GM19438 (cell line): ENCODE measurements at regions not wholly inside any gene's neighbourhood (a gene's known extent, or its start where the extent isn't known, plus 50 kb on each side); places are given as distances from the start of the nearest gene placed in this dataset.

Experiments used
- ATAC-seq: cut with Tn5 transposase; IDR thresholded peaks from one replicate; pipeline ENCODE4 v1.9.1; 2021; ENCODE audit warnings: low read depth; ENCODE audit not compliant: unreplicated experiment

GRCh38 chr18:34159691-34160185, 65.0 kb downstream of the NOL4 start:
- no peak for ATAC-seq

- peak; percentile 52 for ATAC-seq
Measured at GRCh38 chr18:34158881-34159690, 65.6 kb downstream of the NOL4 start.

- ATAC-seq = peak; percentile 69
Measured at GRCh38 chr18:34153711-34154110, 71.0 kb downstream of the NOL4 start.

GRCh38 chr18:34131006-34131405, 93.7 kb downstream of the NOL4 start:
- no peak for ATAC-seq

GRCh38 chr18:34128436-34128835, 96.3 kb downstream of the NOL4 start:
- ATAC-seq = no peak

- no peak for ATAC-seq
Measured at GRCh38 chr18:34126121-34126520, 98.6 kb downstream of the NOL4 start.

- ATAC-seq = peak; percentile 89
Measured at GRCh38 chr18:34122724-34123334, 101.9 kb downstream of the NOL4 start.

GRCh38 chr18:34121200-34121721, 103.5 kb downstream of the NOL4 start:
- no peak for ATAC-seq

- no peak for ATAC-seq
Measured at GRCh38 chr18:34120294-34120693, 104.4 kb downstream of the NOL4 start.

- ATAC-seq = no peak
Measured at GRCh38 chr18:34117319-34117718, 107.4 kb downstream of the NOL4 start.

GRCh38 chr18:34115409-34116081, 109.2 kb downstream of the NOL4 start:
- no peak for ATAC-seq

GRCh38 chr18:34114996-34115395, 109.7 kb downstream of the NOL4 start:
- ATAC-seq = no peak

- no peak for ATAC-seq
Measured at GRCh38 chr18:34108206-34108605, 116.5 kb downstream of the NOL4 start.

- no peak for ATAC-seq
Measured at GRCh38 chr18:34098109-34098508, 126.6 kb downstream of the NOL4 start.

- no peak for ATAC-seq
Measured at GRCh38 chr18:34097312-34097711, 127.4 kb downstream of the NOL4 start.

GRCh38 chr18:34094148-34094547, 130.6 kb downstream of the NOL4 start:
- ATAC-seq = no peak

GRCh38 chr18:34092796-34093195, 131.9 kb downstream of the NOL4 start:
- no peak for ATAC-seq

- no peak for ATAC-seq
Measured at GRCh38 chr18:34086370-34086769, 138.3 kb downstream of the NOL4 start.

- no peak for ATAC-seq
Measured at GRCh38 chr18:34085140-34085739, 139.5 kb downstream of the NOL4 start.

GRCh38 chr18:34084635-34085034, 140.1 kb downstream of the NOL4 start:
- no peak for ATAC-seq
